GM12878 (cell line): ENCODE measurements at regions not wholly inside any gene's neighbourhood (a gene's known extent, or its start where the extent isn't known, plus 50 kb on each side); places are given as distances from the start of the nearest gene placed in this dataset.

Experiments used
- ATAC-seq: fragments of 200-7000 bp; cut with Tn5 transposase; 3 replicates; pipeline ENCODE4 v1.9.1; 2020; ENCODE audit warnings: mild to moderate bottlenecking, moderate library complexity
- BruUV-seq: library from RNA; stranded (reverse); fragments of 400-500 nt; replicated peaks from 2 replicates; lab custom pipeline; 2021; lab: Mats Ljungman, UMichigan
- CTCF ChIA-PET: fragments of 300-600 bp; sonication (Branson Sonifier 250); formaldehyde crosslinking; extraction: SDS; loops from one replicate; lab custom pipeline; 2021; ENCODE audit warnings: inconsistent platforms; lab: Yijun Ruan, JAX
- POLR2A ChIA-PET: fragments of 350-600 bp; formaldehyde crosslinking; extraction: SDS; loops from one replicate; lab custom pipeline; 2021; ENCODE audit warnings: inconsistent platforms; lab: Charles Lee
- RAD21 ChIA-PET: fragments of 300-600 bp; sonication (Branson Sonifier 250); formaldehyde crosslinking; loops from one replicate; lab custom pipeline; 2023; ENCODE audit warnings: antibody characterized with exemption; ENCODE audit not compliant: unreplicated experiment; lab: Charles Lee
- SMC1A ChIA-PET: fragments of 300-600 bp; sonication (Branson Sonifier 250); formaldehyde crosslinking; loops from one replicate; lab custom pipeline; 2023; ENCODE audit not compliant: unreplicated experiment, uncharacterized antibody; lab: Charles Lee
- DNase-seq: peaks from one replicate; pipeline ENCODE4 v3.0.0-alpha.2; 2011; ENCODE audit warnings: low read depth, low spot score
- FAIRE-seq: peaks from 3 replicates; lab custom pipeline; 2011; peaks lifted over from hg19 to GRCh38; lab: Jason Lieb, UNC
- H2AFZ ChIP-seq: 2 replicates; pipeline ENCODE4 v1.6.0; 2011; ENCODE audit warnings: low read depth, low read length, control low read depth; ENCODE audit not compliant: control insufficient read depth
- H3K27ac ChIP-seq: 2 replicates; pipeline ENCODE4 v1.5.1; 2011; ENCODE audit warnings: control low read depth; ENCODE audit not compliant: control insufficient read depth, insufficient read depth
- H3K27me3 ChIP-seq, 2 experiments: replicated peaks in 1 of 2; 2 replicates each; pipeline versions ENCODE4 v1.6.0 to v1.6.1; 2011; ENCODE audit warnings: low read length in 1 of 2; ENCODE audit not compliant: control insufficient read depth in 2 of 2, insufficient read depth in 2 of 2
- H3K36me3 ChIP-seq, 2 experiments: 2 replicates each; pipeline ENCODE4 v1.5.1; 2011; ENCODE audit warnings: low read length in 1 of 2; ENCODE audit not compliant: control insufficient read depth in 2 of 2, insufficient read depth in 2 of 2
- H3K4me1 ChIP-seq: 2 replicates; pipeline ENCODE4 v1.6.1; 2011; ENCODE audit warnings: mild to moderate bottlenecking, low read length, moderate library complexity, mixed read lengths; ENCODE audit not compliant: control insufficient read depth, insufficient read depth
- H3K4me2 ChIP-seq: 2 replicates; pipeline ENCODE4 v1.6.0; 2011; ENCODE audit warnings: control low read depth; ENCODE audit not compliant: control insufficient read depth, insufficient read depth
- H3K4me3 ChIP-seq: fragments of 200-600 bp; sonication (generic); 2 replicates; pipeline ENCODE4 v1.5.1; 2016
- H3K79me2 ChIP-seq: 2 replicates; pipeline ENCODE4 v1.6.0; 2011; ENCODE audit warnings: low read length; ENCODE audit not compliant: control insufficient read depth, insufficient read depth
- H3K9ac ChIP-seq: 2 replicates; pipeline ENCODE4 v1.8.0; 2011; ENCODE audit warnings: low read length, control low read depth, mixed read lengths; ENCODE audit not compliant: control insufficient read depth, insufficient read depth
- H3K9me3 ChIP-seq: replicated peaks from 3 replicates; pipeline ENCODE4 v1.5.1; 2011; ENCODE audit warnings: mild to moderate bottlenecking, low read length; ENCODE audit not compliant: control insufficient read depth, insufficient read depth
- H4K20me1 ChIP-seq: 2 replicates; pipeline ENCODE4 v1.6.0; 2011; ENCODE audit not compliant: control insufficient read depth, insufficient read depth
- TARDBP ChIP-seq: IDR thresholded peaks from 2 replicates; pipeline ENCODE4 v1.6.1; 2016; ENCODE audit warnings: borderline replicate concordance
- WGBS: methylation state at CpG from one replicate; pipeline ENCODE4 v1.1.6; 2016; ENCODE audit warnings: low lambda C conversion rate; ENCODE audit not compliant: insufficient replicate concordance, insufficient coverage; ENCODE audit errors: missing lambda C conversion rate; 5-methylcytosine and 5-hydroxymethylcytosine counted together
- in situ Hi-C: fragments of 300-500 bp; cut with MboI; formaldehyde crosslinking; loops from 9 replicates; pipeline ENCODE4 v1.14.3; 2018; ENCODE audit warnings: mixed read lengths
- intact Hi-C: fragments of 100-400 bp; cut with micrococcal nuclease; formaldehyde crosslinking; loops from one replicate; pipeline ENCODE4 v1.14.2; 2022; ENCODE audit not compliant: unreplicated experiment
- TF ChIP-seq, protein P1 (sequence below): IDR thresholded peaks from 2 replicates; pipeline ENCODE4 v1.6.1; 2012; ENCODE audit warnings: improper control_type of control experiment, low read depth, low read length; ENCODE audit not compliant: insufficient replicate concordance
- TF ChIP-seq, protein P2 (sequence below): fragments of 450-650 bp; IDR thresholded peaks from 2 replicates; pipeline ENCODE4 v1.6.1; 2017; ENCODE audit warnings: mild to moderate bottlenecking, moderate library complexity
- TF ChIP-seq, protein P3 (sequence below): fragments of 450-650 bp; IDR thresholded peaks from 2 replicates; pipeline ENCODE4 v1.6.1; 2016; ENCODE audit warnings: mild to moderate bottlenecking

DNA sequence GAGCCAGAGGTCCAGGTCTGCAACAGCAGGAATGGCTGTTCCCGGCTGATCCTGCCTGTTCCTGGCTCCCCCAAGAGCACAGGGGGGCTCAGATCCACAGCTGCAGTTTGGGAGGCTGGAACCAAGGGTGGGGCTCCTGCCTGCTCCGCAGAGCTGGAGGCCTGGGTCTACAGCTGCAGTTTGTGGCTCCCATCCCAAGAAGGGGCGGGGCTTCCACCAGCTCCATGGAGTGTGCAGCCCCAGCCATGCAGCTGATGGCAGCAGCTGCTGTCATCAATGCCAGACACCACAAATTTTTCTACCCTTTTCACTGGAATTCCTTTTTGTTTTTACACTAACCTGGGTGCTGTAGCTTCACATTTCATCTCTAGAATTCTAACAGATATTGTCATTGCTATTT, 135.4 kb upstream of the KIF2B start (continued):
- TF ChIP-seq, protein P1, sequence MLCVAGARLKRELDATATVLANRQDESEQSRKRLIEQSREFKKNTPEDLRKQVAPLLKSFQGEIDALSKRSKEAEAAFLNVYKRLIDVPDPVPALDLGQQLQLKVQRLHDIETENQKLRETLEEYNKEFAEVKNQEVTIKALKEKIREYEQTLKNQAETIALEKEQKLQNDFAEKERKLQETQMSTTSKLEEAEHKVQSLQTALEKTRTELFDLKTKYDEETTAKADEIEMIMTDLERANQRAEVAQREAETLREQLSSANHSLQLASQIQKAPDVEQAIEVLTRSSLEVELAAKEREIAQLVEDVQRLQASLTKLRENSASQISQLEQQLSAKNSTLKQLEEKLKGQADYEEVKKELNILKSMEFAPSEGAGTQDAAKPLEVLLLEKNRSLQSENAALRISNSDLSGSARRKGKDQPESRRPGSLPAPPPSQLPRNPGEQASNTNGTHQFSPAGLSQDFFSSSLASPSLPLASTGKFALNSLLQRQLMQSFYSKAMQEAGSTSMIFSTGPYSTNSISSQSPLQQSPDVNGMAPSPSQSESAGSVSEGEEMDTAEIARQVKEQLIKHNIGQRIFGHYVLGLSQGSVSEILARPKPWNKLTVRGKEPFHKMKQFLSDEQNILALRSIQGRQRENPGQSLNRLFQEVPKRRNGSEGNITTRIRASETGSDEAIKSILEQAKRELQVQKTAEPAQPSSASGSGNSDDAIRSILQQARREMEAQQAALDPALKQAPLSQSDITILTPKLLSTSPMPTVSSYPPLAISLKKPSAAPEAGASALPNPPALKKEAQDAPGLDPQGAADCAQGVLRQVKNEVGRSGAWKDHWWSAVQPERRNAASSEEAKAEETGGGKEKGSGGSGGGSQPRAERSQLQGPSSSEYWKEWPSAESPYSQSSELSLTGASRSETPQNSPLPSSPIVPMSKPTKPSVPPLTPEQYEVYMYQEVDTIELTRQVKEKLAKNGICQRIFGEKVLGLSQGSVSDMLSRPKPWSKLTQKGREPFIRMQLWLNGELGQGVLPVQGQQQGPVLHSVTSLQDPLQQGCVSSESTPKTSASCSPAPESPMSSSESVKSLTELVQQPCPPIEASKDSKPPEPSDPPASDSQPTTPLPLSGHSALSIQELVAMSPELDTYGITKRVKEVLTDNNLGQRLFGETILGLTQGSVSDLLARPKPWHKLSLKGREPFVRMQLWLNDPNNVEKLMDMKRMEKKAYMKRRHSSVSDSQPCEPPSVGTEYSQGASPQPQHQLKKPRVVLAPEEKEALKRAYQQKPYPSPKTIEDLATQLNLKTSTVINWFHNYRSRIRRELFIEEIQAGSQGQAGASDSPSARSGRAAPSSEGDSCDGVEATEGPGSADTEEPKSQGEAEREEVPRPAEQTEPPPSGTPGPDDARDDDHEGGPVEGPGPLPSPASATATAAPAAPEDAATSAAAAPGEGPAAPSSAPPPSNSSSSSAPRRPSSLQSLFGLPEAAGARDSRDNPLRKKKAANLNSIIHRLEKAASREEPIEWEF = no peak
- TF ChIP-seq, protein P2, sequence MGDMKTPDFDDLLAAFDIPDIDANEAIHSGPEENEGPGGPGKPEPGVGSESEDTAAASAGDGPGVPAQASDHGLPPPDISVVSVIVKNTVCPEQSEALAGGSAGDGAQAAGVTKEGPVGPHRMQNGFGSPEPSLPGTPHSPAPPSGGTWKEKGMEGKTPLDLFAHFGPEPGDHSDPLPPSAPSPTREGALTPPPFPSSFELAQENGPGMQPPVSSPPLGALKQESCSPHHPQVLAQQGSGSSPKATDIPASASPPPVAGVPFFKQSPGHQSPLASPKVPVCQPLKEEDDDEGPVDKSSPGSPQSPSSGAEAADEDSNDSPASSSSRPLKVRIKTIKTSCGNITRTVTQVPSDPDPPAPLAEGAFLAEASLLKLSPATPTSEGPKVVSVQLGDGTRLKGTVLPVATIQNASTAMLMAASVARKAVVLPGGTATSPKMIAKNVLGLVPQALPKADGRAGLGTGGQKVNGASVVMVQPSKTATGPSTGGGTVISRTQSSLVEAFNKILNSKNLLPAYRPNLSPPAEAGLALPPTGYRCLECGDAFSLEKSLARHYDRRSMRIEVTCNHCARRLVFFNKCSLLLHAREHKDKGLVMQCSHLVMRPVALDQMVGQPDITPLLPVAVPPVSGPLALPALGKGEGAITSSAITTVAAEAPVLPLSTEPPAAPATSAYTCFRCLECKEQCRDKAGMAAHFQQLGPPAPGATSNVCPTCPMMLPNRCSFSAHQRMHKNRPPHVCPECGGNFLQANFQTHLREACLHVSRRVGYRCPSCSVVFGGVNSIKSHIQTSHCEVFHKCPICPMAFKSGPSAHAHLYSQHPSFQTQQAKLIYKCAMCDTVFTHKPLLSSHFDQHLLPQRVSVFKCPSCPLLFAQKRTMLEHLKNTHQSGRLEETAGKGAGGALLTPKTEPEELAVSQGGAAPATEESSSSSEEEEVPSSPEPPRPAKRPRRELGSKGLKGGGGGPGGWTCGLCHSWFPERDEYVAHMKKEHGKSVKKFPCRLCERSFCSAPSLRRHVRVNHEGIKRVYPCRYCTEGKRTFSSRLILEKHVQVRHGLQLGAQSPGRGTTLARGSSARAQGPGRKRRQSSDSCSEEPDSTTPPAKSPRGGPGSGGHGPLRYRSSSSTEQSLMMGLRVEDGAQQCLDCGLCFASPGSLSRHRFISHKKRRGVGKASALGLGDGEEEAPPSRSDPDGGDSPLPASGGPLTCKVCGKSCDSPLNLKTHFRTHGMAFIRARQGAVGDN = no peak

DNA sequence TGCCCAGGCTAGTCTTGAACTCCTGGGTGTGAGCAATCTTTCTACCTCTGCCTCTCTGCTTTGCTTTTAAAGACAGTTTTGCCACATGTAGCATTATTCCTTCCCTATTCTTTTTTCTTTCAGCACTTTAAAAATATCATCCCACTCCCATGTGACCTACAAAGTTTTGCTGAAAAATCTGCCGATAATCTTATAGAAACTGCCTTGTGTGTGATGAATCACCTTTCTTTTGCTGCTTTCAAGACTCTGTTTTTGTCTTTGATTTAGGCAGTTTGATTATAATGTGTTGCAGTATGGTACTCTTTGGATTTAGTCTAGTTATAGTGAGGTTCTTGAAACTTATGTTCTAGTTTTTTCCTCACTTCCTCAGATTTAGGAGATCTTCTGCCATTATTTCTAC, 142.0 kb upstream of the KIF2B start:
- ChIA-PET SMC1A (interaction anchor here (0.8 kb wide), 1 partner anchor 11 kb away, joined by 3 read pairs; no protein-coding TSS in a partner anchor), POLR2A (no interaction called here), CTCF (no interaction called here), RAD21 (no interaction called here)
- Histone ChIP-seq H4K20me1 (no peaks in the 10 kb centered on the region), H3K27me3 (no peaks in the 10 kb centered on the region), H3K4me3 (no peak overlapping the region), H3K4me2 (no peak overlapping the region), H3K27ac (no peak overlapping the region), H3K9ac (no peak overlapping the region), H3K9me3 (no peaks in the 10 kb centered on the region), H2AFZ (no peak overlapping the region), H3K4me1 (no peaks in the 10 kb centered on the region), H3K79me2 (no peaks in the 10 kb centered on the region), H3K36me3 (no peaks in the 10 kb centered on the region)
- no peak for ATAC-seq
- intact Hi-C loops (no loop called here), in situ Hi-C loops (no loop called here)
- BruUV-seq = no TSS peak
- 64% methylated on average over 1 of the region's 1 CpG for WGBS
- no peak for DNase-seq
- FAIRE-seq = no peak
- TF ChIP-seq, protein P1 = no peak
- no peak for TF ChIP-seq TARDBP
- TF ChIP-seq, protein P3, sequence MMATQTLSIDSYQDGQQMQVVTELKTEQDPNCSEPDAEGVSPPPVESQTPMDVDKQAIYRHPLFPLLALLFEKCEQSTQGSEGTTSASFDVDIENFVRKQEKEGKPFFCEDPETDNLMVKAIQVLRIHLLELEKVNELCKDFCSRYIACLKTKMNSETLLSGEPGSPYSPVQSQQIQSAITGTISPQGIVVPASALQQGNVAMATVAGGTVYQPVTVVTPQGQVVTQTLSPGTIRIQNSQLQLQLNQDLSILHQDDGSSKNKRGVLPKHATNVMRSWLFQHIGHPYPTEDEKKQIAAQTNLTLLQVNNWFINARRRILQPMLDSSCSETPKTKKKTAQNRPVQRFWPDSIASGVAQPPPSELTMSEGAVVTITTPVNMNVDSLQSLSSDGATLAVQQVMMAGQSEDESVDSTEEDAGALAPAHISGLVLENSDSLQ = no peak
